Astrocyte of the spinal cord (primary cell): ENCODE measurements at regions not wholly inside any gene's neighbourhood (a gene's known extent, or its start where the extent isn't known, plus 50 kb on each side); places are given as distances from the start of the nearest gene placed in this dataset.
A peak's percentile ranks its signal among the peaks of the same experiment; 100 is the strongest.
"Not testable (repeated sequence)": the region's sequence is repeated elsewhere in the genome, so short reads cannot be mapped to it uniquely, and the experiment has no call there.

Experiments used
- DNase-seq: peaks from one replicate; pipeline ENCODE4 v3.0.0; 2011; ENCODE audit warnings: low read depth, low spot score
- H3K4me3 ChIP-seq: 2 replicates; pipeline ENCODE4 v1.5.1; 2011; ENCODE audit warnings: low read depth, mild to moderate bottlenecking, low read length, moderate library complexity
- in situ Hi-C: cut with HindIII; loops from 2 replicates; pipeline ENCODE4 v1.10.0; 2017; ENCODE audit warnings: low sequenced_read_pairs
- TF ChIP-seq, protein P1 (sequence below): IDR thresholded peaks from 2 replicates; pipeline ENCODE4 v1.5.1; 2012; ENCODE audit warnings: low read depth, mild to moderate bottlenecking, low read length, inconsistent platforms

- TF ChIP-seq, protein P1, sequence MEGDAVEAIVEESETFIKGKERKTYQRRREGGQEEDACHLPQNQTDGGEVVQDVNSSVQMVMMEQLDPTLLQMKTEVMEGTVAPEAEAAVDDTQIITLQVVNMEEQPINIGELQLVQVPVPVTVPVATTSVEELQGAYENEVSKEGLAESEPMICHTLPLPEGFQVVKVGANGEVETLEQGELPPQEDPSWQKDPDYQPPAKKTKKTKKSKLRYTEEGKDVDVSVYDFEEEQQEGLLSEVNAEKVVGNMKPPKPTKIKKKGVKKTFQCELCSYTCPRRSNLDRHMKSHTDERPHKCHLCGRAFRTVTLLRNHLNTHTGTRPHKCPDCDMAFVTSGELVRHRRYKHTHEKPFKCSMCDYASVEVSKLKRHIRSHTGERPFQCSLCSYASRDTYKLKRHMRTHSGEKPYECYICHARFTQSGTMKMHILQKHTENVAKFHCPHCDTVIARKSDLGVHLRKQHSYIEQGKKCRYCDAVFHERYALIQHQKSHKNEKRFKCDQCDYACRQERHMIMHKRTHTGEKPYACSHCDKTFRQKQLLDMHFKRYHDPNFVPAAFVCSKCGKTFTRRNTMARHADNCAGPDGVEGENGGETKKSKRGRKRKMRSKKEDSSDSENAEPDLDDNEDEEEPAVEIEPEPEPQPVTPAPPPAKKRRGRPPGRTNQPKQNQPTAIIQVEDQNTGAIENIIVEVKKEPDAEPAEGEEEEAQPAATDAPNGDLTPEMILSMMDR: no peak
- DNase-seq: peak; percentile 6
- no peak overlapping the region for H3K4me3 ChIP-seq
- in situ Hi-C loops: no loop called here
Observed at GRCh38 chr5:67921004-67921601, 294.5 kb upstream of the PIK3R1 start.

DNA sequence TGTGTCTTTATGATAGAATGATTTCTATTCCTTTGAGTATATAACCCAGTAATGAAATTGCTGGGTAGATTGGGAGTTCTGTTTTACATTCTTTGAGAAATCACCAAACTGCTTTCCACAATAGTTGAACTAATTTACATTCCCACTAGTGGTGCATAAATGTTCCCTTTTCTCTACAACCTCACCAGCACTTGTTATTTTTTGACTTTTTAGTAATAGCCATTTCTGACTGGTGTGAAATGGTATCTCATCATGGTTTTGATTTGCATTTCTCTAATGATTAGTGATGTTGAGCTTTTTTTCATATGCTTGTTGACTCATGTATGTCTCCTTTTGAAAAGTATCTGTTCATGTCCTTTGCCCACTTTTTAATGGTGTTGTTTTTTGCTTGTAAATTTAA is 296.0 kb upstream of the PIK3R1 start:
- H3K4me3 ChIP-seq, in situ Hi-C loops, DNase-seq: not testable (repeated sequence)

DNA sequence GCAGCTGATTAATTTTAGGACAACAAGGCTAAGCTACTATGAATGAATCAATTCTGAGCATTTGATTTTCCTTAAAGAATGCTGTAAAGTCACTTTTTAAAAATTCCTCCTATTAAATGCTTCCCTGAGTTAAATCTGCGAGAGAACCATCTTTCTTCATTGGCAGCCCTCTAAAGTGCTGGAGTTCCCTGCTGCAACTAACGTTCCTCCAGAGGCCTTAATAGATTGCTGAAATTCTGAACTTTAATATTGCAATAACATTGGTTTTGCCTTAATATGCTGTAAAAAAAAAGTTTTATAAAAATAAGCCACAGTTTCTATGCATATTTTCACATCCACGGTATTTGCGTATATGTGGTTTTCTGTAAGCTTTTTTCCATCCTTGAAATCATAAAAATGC is 298.0 kb upstream of the PIK3R1 start:
- TF ChIP-seq, protein P1: no peak
- DNase-seq: no peak
- in situ Hi-C loops: no loop called here
- no peak overlapping the region for H3K4me3 ChIP-seq

GRCh38 chr5:67910546-67910945 is 305.0 kb upstream of the PIK3R1 start:
- in situ Hi-C loops: no loop called here
- H3K4me3 ChIP-seq: no peak overlapping the region
- TF ChIP-seq, protein P1: no peak
- DNase-seq: no peak

DNA sequence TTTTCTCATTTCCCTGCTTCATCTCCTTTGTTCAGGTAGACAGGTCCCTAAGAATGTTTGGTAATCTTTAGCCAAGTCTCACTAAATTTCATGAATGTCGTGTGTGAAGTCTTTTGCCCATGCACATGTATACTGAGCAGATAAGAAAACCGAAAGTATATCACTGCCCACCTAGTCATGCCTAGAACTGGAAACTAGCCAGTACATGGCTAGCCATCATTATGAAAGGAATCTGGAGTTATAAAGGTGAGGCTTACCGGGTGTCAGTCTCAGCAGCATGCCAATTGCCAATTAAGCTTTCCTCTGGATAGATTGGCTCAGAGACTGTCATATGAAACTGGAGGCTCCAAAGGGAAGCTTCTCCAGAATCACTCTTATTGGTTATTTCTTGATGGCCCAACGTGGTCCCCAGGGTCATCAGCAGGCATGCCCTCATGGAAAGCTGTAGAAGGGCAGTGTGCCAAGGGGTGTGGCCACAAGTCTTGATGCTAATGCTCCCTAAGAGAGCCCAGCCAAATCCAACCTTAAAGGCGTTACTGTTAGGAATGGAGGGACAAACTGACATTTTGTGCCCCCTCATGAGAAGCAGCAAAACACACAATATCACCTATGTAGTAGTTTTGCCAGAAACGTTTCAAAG is 307.3 kb upstream of the PIK3R1 start:
- no peak for DNase-seq
- in situ Hi-C loops: no loop called here
- no peak overlapping the region for H3K4me3 ChIP-seq
- TF ChIP-seq, protein P1: no peak

DNA sequence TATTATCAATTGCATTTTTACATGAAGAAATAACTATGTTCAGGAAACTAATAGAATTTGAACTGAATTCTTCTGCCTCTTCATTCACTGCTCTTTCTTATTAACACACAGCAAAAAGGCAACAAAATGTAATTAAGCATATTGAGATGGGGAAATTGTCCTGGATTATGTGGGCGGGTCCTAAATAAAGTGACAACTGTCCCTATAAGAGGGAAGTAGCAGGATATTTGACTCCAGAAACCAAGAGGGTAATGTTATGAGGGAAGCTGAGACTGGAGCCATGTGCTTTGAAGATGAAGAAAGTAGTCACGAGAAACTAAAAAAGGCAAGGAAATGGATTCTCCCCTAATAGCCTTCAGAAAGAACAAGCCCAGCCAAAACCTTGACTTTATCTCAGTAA is 311.2 kb upstream of the PIK3R1 start:
- DNase-seq: no peak
- TF ChIP-seq, protein P1: no peak
- in situ Hi-C loops: no loop called here
- no peak overlapping the region for H3K4me3 ChIP-seq

DNA sequence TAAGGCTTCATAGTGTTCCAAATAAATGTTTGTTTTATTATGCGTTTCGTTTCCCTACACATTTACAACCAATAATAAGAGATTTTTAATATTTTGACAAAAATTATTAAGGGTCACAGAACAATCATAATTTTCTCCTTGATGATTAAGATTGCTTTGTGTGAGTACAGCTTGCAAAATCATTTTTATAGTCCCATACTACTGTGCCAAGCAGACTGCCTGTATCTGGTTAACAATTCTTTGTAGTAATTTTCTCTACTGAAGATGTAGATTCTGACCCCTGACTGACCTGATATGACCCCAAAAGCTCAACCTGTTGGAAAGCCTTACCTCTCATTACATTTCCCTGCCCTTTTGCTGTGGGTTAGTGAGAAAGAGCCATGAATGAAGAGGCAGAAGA is 311.9 kb upstream of the PIK3R1 start:
- H3K4me3 ChIP-seq: no peak overlapping the region
- in situ Hi-C loops: no loop called here
- no peak for DNase-seq
- TF ChIP-seq, protein P1: no peak
